HPDE6-E6E7 (cell line): ENCODE measurements at regions not wholly inside any gene's neighbourhood (a gene's known extent, or its start where the extent isn't known, plus 50 kb on each side); places are given as distances from the start of the nearest gene placed in this dataset.

Experiments used
- DNase-seq: peaks from one replicate; pipeline ENCODE4 v3.0.0; 2011; ENCODE audit warnings: missing footprints; ENCODE audit errors: extremely low spot score

DNA sequence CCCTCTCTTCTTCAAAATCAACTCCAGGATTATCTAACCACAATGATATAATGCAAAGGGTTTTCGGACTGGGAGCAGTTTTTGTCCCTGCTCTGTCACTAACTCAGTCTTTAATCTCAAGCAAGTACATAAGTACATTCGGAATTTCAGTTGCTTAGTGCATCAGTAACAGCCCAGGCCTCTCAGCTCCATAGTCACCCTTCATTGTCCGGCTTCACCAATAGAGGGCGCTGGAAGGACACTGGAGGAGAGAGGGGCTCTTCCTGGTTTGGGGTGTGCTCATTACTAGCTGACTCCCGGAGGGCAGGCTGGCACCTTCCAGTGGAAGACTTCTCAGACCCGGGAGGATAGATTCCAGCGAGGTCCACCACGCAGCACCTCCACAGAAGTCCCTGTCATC is 90.4 kb upstream of the PDGFD start:
- peak; percentile 51 for DNase-seq

DNA sequence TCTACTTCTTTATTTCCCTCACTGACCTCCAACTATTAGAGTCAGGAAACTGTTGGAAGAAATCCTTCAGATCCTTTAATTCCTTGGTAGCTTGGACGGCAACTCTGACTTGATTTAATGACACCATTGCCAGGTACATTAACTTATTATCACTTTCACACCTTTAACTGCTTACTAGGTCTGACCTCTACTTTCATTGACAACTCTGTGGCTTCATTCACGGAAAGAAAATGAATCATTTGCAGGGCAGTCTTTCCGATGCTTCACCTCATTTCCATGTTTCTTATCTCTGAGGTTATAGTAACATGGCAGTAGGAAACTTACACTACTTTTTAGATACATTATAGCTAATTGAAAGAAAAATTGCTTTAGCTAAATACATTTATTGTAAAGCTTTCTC is 82.6 kb upstream of the PDGFD start:
- DNase-seq = no peak

DNA sequence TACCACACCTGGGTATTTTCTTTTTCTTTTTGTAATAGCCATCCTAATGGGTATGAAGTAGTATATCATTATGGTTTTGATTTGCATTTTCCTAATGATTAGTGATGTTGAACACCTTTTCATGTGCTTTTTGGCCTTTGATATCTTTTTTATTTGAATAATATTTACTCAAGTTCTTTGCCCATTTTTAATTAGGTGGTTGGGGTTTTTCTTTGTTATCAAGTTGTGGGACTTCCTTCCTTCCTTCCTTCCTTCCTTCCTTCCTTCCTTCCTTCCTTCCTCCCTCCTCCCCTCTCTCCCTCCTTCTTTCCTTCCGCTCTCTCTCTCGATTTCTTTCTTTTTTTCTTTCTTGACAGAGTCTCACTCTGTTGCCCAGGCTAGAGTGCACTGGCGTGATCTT is 75.0 kb upstream of the PDGFD start:
- DNase-seq = no peak

DNA sequence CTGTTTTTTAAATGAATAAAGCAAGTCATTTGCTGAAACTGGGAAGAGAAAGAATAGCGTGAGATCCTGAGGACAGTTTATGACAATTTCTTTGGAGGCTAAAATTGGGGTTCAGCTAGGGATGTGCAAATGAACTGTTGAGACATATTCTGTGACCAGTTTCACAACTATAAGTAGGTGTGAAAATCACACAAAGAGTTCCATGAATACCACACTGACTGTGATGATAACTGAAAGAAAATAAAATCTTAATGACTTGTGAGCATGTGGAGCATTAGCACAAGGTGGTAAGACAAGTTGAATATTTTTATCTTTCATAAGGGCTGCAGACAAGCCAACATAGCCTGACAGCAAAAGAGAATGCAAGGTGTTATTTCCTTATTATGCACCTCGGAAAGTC is 61.1 kb upstream of the PDGFD start:
- no peak for DNase-seq

DNA sequence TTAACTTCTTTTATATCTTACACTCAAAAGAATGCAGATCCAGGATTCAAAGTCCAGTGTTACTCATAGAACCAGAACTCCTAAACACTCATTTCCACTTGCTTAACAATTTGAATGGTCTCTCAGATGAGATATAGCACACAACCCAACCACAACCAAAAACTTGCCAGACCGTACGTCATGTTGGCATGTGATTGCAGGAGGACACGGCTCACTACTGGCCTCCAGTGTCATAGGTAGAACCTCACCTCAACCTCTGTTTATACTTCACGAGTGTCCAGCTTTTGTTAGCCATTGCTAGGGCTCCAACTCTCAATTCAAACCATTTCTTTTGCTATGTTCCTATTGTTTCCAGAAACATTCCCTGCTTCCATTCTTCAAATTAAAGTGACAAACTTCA is 58.5 kb upstream of the PDGFD start:
- no peak for DNase-seq

DNA sequence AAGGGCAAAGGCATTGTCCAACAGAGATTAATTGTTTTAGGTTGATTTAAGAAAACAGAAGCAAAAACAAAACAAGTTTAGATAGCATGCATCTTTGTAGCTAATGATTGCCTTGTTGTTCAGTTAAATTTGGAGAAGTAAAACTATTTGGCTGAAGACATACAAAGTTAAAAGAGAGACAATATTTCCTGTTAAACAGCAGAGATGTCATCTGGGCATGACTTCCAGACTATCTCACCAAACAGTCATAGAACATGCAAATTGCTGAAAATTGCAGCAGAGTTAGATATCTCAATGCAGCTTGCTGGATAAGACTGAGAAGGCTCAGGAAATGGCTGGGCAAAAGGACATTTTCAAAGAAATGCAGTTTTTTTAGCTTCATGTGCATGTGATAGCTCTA is 57.5 kb upstream of the PDGFD start:
- DNase-seq = no peak

DNA sequence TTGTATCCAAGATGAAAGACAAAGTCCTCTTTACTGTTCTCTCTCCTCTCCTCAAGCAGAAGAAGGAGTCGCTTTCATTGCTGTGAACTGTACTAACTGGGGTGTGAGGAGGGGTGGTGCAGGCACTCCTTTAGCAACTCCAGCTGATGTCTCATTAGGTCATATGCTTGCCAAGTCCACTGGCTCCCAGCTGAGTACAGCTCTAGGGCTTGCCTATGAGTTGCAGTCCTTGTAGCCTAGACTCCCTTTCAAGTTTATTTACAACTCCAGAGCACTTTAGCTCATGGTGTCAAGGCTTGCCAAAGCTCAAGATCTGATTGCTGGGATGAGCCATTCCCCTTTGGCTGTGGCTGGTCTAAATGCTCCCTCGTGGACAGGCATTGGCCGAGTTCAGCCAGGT is 55.1 kb upstream of the PDGFD start:
- no peak for DNase-seq

DNA sequence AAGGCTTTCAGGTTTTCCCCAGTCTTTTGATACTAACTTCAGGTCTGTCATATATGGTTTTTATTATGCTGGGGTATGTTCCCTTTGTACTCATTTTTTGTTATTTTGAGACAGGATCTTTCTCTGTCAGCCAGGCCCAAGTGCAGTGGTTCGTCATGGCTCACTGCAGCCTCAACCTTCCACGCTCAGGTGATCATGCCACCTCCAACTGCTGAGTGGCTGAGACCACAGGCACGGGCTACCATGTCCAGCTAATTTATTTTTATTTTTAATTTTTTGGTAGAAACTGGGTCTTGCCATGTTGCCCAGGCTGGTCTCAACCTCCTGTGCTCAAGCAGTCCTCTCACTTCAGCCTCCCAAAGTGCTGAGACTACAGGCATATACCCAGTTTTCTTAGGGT is 50.6 kb upstream of the PDGFD start:
- DNase-seq = no peak
